Fibroblast of gingiva (primary cell): ENCODE measurements at regions not wholly inside any gene's neighbourhood (a gene's known extent, or its start where the extent isn't known, plus 50 kb on each side); places are given as distances from the start of the nearest gene placed in this dataset.
"Not testable (repeated sequence)": the region's sequence is repeated elsewhere in the genome, so short reads cannot be mapped to it uniquely, and the experiment has no call there.

ENCODE experiments used
- DNase-seq: peaks from one replicate; pipeline ENCODE4 v3.0.0-alpha.2; 2011; ENCODE audit warnings: low read depth

GRCh38 chr6:14597090-14597489 is 479.5 kb downstream of the CD83 start:
- no peak for DNase-seq

GRCh38 chr6:14598017-14598864 is 480.7 kb downstream of the CD83 start:
- DNase-seq = no peak

GRCh38 chr6:14600306-14600705 is 482.7 kb downstream of the CD83 start:
- DNase-seq = not testable (repeated sequence)

- DNase-seq = no peak
These were observed 483.9 kb downstream of the CD83 start for GRCh38 chr6:14601490-14601889.

- no peak for DNase-seq
These were observed 488.8 kb downstream of the CD83 start for GRCh38 chr6:14606353-14606752.

- no peak for DNase-seq
These were observed 492.6 kb downstream of the CD83 start for GRCh38 chr6:14610141-14610540.

- peak; percentile 5 for DNase-seq
These were observed 494.7 kb downstream of the CD83 start for GRCh38 chr6:14612016-14612980.

GRCh38 chr6:14614631-14615030 is 497.1 kb downstream of the CD83 start:
- DNase-seq = no peak

- no peak for DNase-seq
These were observed 499.1 kb downstream of the CD83 start for GRCh38 chr6:14616656-14617055.

- no peak for DNase-seq
These were observed 501.3 kb downstream of the CD83 start for GRCh38 chr6:14618759-14619418.

- no peak for DNase-seq
These were observed 501.8 kb downstream of the CD83 start for GRCh38 chr6:14619419-14619781.

GRCh38 chr6:14620522-14620921 is 502.9 kb downstream of the CD83 start:
- no peak for DNase-seq

- no peak for DNase-seq
These were observed 503.9 kb downstream of the CD83 start for GRCh38 chr6:14621518-14621917.

- no peak for DNase-seq
These were observed 504.5 kb downstream of the CD83 start for GRCh38 chr6:14622085-14622484.

GRCh38 chr6:14622909-14623505 is 505.4 kb downstream of the CD83 start:
- DNase-seq = no peak

- no peak for DNase-seq
These were observed 507.8 kb downstream of the CD83 start for GRCh38 chr6:14625173-14625895.

- no peak for DNase-seq
These were observed 509.0 kb downstream of the CD83 start for GRCh38 chr6:14626556-14626955.

- DNase-seq = no peak
These were observed 512.4 kb downstream of the CD83 start for GRCh38 chr6:14630016-14630415.

- no peak for DNase-seq
These were observed 515.9 kb downstream of the CD83 start for GRCh38 chr6:14633479-14633878.

- no peak for DNase-seq
These were observed 516.5 kb downstream of the CD83 start for GRCh38 chr6:14634072-14634471.

- DNase-seq = no peak
These were observed 517.6 kb downstream of the CD83 start for GRCh38 chr6:14635195-14635594.
